ENCODE measurements at regions not wholly inside any gene's neighbourhood (a gene's known extent, or its start where the extent isn't known, plus 50 kb on each side); places are given as distances from the start of the nearest gene placed in this dataset.

- no peak for DNase-seq
- Histone ChIP-seq H3K4me1 (no peaks in the 10 kb centered on the region), H3K9me3 (no peaks in the 10 kb centered on the region), H3K27me3 (no peaks in the 10 kb centered on the region), H3K36me3 (no peaks in the 10 kb centered on the region), H3K4me3 (no peak overlapping the region), H3K27ac (no peak overlapping the region)
- WGBS, 2 donors: 72 to 82% methylated on average over 2 of the region's 2 CpGs
- ATAC-seq: no peak
- no peak for TF ChIP-seq CTCF (IDR thresholded peaks at IDR 0.05)
- intact Hi-C loops (cut with DNase I): no loop called here
Observed at GRCh38 chr5:91910247-91910646, 527.1 kb upstream of the ARRDC3 start.

GRCh38 chr5:91906494-91906893, 523.4 kb upstream of the ARRDC3 start:
- intact Hi-C loops (cut with DNase I): no loop called here
- TF ChIP-seq CTCF (IDR thresholded peaks at IDR 0.05): no peak
- DNase-seq (no peak), ATAC-seq (no peak)
- Histone ChIP-seq H3K36me3 (no peaks in the 10 kb centered on the region), H3K27me3 (no peaks in the 10 kb centered on the region), H3K4me1 (no peaks in the 10 kb centered on the region), H3K9me3 (no peaks in the 10 kb centered on the region), H3K27ac (no peak overlapping the region), H3K4me3 (no peak overlapping the region)
- 80 to 81% methylated on average over 1 of the region's 1 CpG for WGBS, 2 donors

GRCh38 chr5:91906027-91906426, 522.9 kb upstream of the ARRDC3 start:
- H3K27me3 ChIP-seq: no peaks in the 10 kb centered on the region
- no peak overlapping the region for H3K4me3 ChIP-seq
- TF ChIP-seq CTCF (IDR thresholded peaks at IDR 0.05): no peak
- no peaks in the 10 kb centered on the region for H3K9me3 ChIP-seq
- no peaks in the 10 kb centered on the region for H3K36me3 ChIP-seq
- H3K27ac ChIP-seq: no peak overlapping the region
- DNase-seq: no peak
- ATAC-seq: no peak
- H3K4me1 ChIP-seq: no peaks in the 10 kb centered on the region
- intact Hi-C loops (cut with DNase I): no loop called here

GRCh38 chr5:91898898-91899297, 515.8 kb upstream of the ARRDC3 start:
- Histone ChIP-seq H3K36me3 (no peaks in the 10 kb centered on the region), H3K27me3 (no peaks in the 10 kb centered on the region), H3K9me3 (no peaks in the 10 kb centered on the region), H3K27ac (no peak overlapping the region), H3K4me1 (no peaks in the 10 kb centered on the region), H3K4me3 (no peak overlapping the region)
- DNase-seq: no peak
- intact Hi-C loops (cut with DNase I): no loop called here
- no peak for ATAC-seq
- WGBS, 2 donors: 59 to 64% methylated on average over 2 of the region's 2 CpGs
- no peak for TF ChIP-seq CTCF (IDR thresholded peaks at IDR 0.05)

GRCh38 chr5:91898019-91898418, 514.9 kb upstream of the ARRDC3 start:
- no peak overlapping the region for H3K4me3 ChIP-seq
- TF ChIP-seq CTCF (IDR thresholded peaks at IDR 0.05): no peak
- no peak overlapping the region for H3K27ac ChIP-seq
- intact Hi-C loops (cut with DNase I): no loop called here
- no peaks in the 10 kb centered on the region for H3K9me3 ChIP-seq
- DNase-seq: no peak
- H3K4me1 ChIP-seq: no peaks in the 10 kb centered on the region
- no peak for ATAC-seq
- no peaks in the 10 kb centered on the region for H3K27me3 ChIP-seq
- WGBS, 2 donors: 78 to 83% methylated on average over 6 of the region's 6 CpGs
- H3K36me3 ChIP-seq: no peaks in the 10 kb centered on the region

Data from heart right ventricle (tissue), 16 donors.